ENCODE measurements at regions not wholly inside any gene's neighbourhood (a gene's known extent, or its start where the extent isn't known, plus 50 kb on each side); places are given as distances from the start of the nearest gene placed in this dataset.

GRCh38 chr2:220001751-220002150 lies 374.3 kb downstream of the SLC4A3 start:
- intact Hi-C loops (cut with DNase I) = no loop called here
- no peaks in the 10 kb centered on the region for H3K36me3 ChIP-seq
- no peaks in the 10 kb centered on the region for H3K27me3 ChIP-seq
- no peak overlapping the region for H3K4me3 ChIP-seq
- DNase-seq = no peak
- no peak overlapping the region for H3K27ac ChIP-seq
- no peaks in the 10 kb centered on the region for H3K4me1 ChIP-seq
- no peak for TF ChIP-seq POLR2A (IDR thresholded peaks at IDR 0.05)
- TF ChIP-seq CTCF (IDR thresholded peaks at IDR 0.05) = no peak
- WGBS, 2 donors = 50 to 80% methylated on average over 1 to 3 of the region's 3 CpGs
- H3K9me3 ChIP-seq = no peaks in the 10 kb centered on the region

- H3K27me3 ChIP-seq = no peaks in the 10 kb centered on the region
- no peaks in the 10 kb centered on the region for H3K4me1 ChIP-seq
- H3K36me3 ChIP-seq = no peaks in the 10 kb centered on the region
- 65 to 74% methylated on average over 4 of the region's 4 CpGs for WGBS, 2 donors
- intact Hi-C loops (cut with DNase I) = no loop called here
- H3K27ac ChIP-seq = no peak overlapping the region
- H3K4me3 ChIP-seq = no peak overlapping the region
- DNase-seq = no peak
- TF ChIP-seq CTCF (IDR thresholded peaks at IDR 0.05) = no peak
- no peak for TF ChIP-seq POLR2A (IDR thresholded peaks at IDR 0.05)
- H3K9me3 ChIP-seq = no peaks in the 10 kb centered on the region
These were observed 374.8 kb downstream of the SLC4A3 start for GRCh38 chr2:220002251-220002650.

- DNase-seq = no peak
- 82 to 91% methylated on average over 3 of the region's 3 CpGs for WGBS, 2 donors
- TF ChIP-seq POLR2A (IDR thresholded peaks at IDR 0.05) = no peak
- no peak for TF ChIP-seq CTCF (IDR thresholded peaks at IDR 0.05)
- Histone ChIP-seq H3K4me1 (no peaks in the 10 kb centered on the region), H3K36me3 (no peaks in the 10 kb centered on the region), H3K9me3 (no peaks in the 10 kb centered on the region), H3K27ac (no peak overlapping the region), H3K4me3 (no peak overlapping the region), H3K27me3 (no peaks in the 10 kb centered on the region)
- intact Hi-C loops (cut with DNase I) = no loop called here
These were observed 375.3 kb downstream of the SLC4A3 start for GRCh38 chr2:220002699-220003098.

- DNase-seq = no peak
- WGBS, 2 donors = 78 to 94% methylated on average over 5 to 6 of the region's 6 CpGs
- intact Hi-C loops (cut with DNase I) = no loop called here
- H3K4me3 ChIP-seq = no peak overlapping the region
- no peaks in the 10 kb centered on the region for H3K27me3 ChIP-seq
- TF ChIP-seq POLR2A (IDR thresholded peaks at IDR 0.05) = no peak
- TF ChIP-seq CTCF (IDR thresholded peaks at IDR 0.05) = no peak
- no peaks in the 10 kb centered on the region for H3K9me3 ChIP-seq
- no peak overlapping the region for H3K27ac ChIP-seq
- H3K36me3 ChIP-seq = no peaks in the 10 kb centered on the region
- H3K4me1 ChIP-seq = no peaks in the 10 kb centered on the region
These were observed 377.9 kb downstream of the SLC4A3 start for GRCh38 chr2:220005362-220005761.

GRCh38 chr2:220006152-220006621 lies 378.8 kb downstream of the SLC4A3 start:
- no peak for DNase-seq
- WGBS, 2 donors = 52 to 59% methylated on average over 8 of the region's 8 CpGs
- intact Hi-C loops (cut with DNase I) = no loop called here

More at GRCh38 chr2:220006152-220006621, 378.8 kb downstream of the SLC4A3 start:
- TF ChIP-seq CTCF (IDR thresholded peaks at IDR 0.05) (no peak), POLR2A (IDR thresholded peaks at IDR 0.05) (no peak)
- Histone ChIP-seq H3K27ac (no peak overlapping the region), H3K36me3 (no peaks in the 10 kb centered on the region), H3K27me3 (no peaks in the 10 kb centered on the region), H3K4me1 (no peaks in the 10 kb centered on the region), H3K4me3 (no peak overlapping the region), H3K9me3 (no peaks in the 10 kb centered on the region)
